IMR-90 (cell line): ENCODE measurements at regions not wholly inside any gene's neighbourhood (a gene's known extent, or its start where the extent isn't known, plus 50 kb on each side); places are given as distances from the start of the nearest gene placed in this dataset.

ENCODE experiments used
- ATAC-seq: fragments of 200-7000 bp; cut with Tn5 transposase; 2 replicates; pipeline ENCODE4 v1.9.1; 2020; ENCODE audit warnings: low read depth, mild to moderate bottlenecking, moderate library complexity
- BruUV-seq: library from RNA; stranded (reverse); fragments of 400-500 nt; replicated peaks from 2 replicates; lab custom pipeline; 2021; lab: Mats Ljungman, UMichigan
- CTCF ChIA-PET: fragments of 300-600 bp; formaldehyde crosslinking; extraction: SDS; loops from one replicate; lab custom pipeline; 2021; ENCODE audit warnings: antibody characterized with exemption; lab: Yijun Ruan, JAX
- POLR2A ChIA-PET: fragments of 300-600 bp; sonication (Branson Sonifier 250); formaldehyde crosslinking; loops from one replicate; lab custom pipeline; 2022; ENCODE audit warnings: antibody characterized with exemption; ENCODE audit not compliant: unreplicated experiment; lab: Charles Lee
- DNase-seq: peaks from one replicate; pipeline ENCODE4 v3.0.0; 2013
- H2AFZ ChIP-seq: replicated peaks from 2 replicates; pipeline ENCODE3; 2013; ENCODE audit warnings: low read length, mild to moderate bottlenecking; ENCODE audit not compliant: poor library complexity
- H2AK5ac ChIP-seq: 2 replicates; pipeline ENCODE4 v1.6.1; 2013; ENCODE audit warnings: low read depth, low read length, inconsistent platforms
- H2AK9ac ChIP-seq: replicated peaks from 2 replicates; pipeline ENCODE3; 2013; ENCODE audit warnings: mild to moderate bottlenecking, low read depth, low read length, moderate library complexity; ENCODE audit not compliant: poor library complexity
- H2BK120ac ChIP-seq: 2 replicates; pipeline ENCODE4 v1.6.1; 2013; ENCODE audit warnings: low read depth, low read length, inconsistent platforms
- H2BK15ac ChIP-seq: 3 replicates; pipeline ENCODE4 v1.6.1; 2013; ENCODE audit warnings: low read depth, low read length, inconsistent platforms
- H2BK20ac ChIP-seq: 2 replicates; pipeline ENCODE4 v1.6.1; 2013; ENCODE audit warnings: low read depth, mild to moderate bottlenecking, inconsistent platforms, low read length, moderate library complexity
- H2BK5ac ChIP-seq: 2 replicates; pipeline ENCODE4 v1.6.1; 2013; ENCODE audit warnings: mild to moderate bottlenecking, low read depth, low read length, inconsistent platforms; ENCODE audit not compliant: poor library complexity, severe bottlenecking
- H3K14ac ChIP-seq: replicated peaks from 2 replicates; pipeline ENCODE4 v1.6.1; 2013; ENCODE audit warnings: low read depth, low read length, inconsistent platforms
- H3K18ac ChIP-seq: 2 replicates; pipeline ENCODE4 v1.6.1; 2013; ENCODE audit warnings: low read depth, low read length, control low read depth
- H3K23ac ChIP-seq: 2 replicates; pipeline ENCODE4 v1.6.1; 2013; ENCODE audit warnings: low read depth, low read length, inconsistent platforms
- H3K27ac ChIP-seq: 2 replicates; pipeline ENCODE4 v1.5.1; 2013; ENCODE audit warnings: mild to moderate bottlenecking, control low read depth, low read length; ENCODE audit not compliant: insufficient read depth
- H3K27me3 ChIP-seq: 2 replicates; pipeline ENCODE4 v1.6.1; 2013; ENCODE audit warnings: low read length; ENCODE audit not compliant: control insufficient read depth, insufficient read depth
- H3K36me3 ChIP-seq: 2 replicates; pipeline ENCODE4 v1.6.1; 2013; ENCODE audit warnings: low read length, mixed read lengths; ENCODE audit not compliant: control insufficient read depth, insufficient read depth
- H3K4ac ChIP-seq: 2 replicates; pipeline ENCODE4 v1.6.1; 2013; ENCODE audit warnings: low read depth, low read length, inconsistent platforms
- H3K4me1 ChIP-seq: 2 replicates; pipeline ENCODE4 v1.6.1; 2013; ENCODE audit warnings: low read length, mixed read lengths; ENCODE audit not compliant: control insufficient read depth, insufficient read depth
- H3K4me2 ChIP-seq: 2 replicates; pipeline ENCODE4 v1.6.1; 2013; ENCODE audit warnings: low read depth, mild to moderate bottlenecking, control low read depth, low read length, moderate library complexity
- H3K4me3 ChIP-seq: 2 replicates; pipeline ENCODE4 v1.5.1; 2013; ENCODE audit warnings: low read depth, mild to moderate bottlenecking, control low read depth, low read length, moderate library complexity; ENCODE audit not compliant: insufficient read depth
- H3K56ac ChIP-seq: 2 replicates; pipeline ENCODE4 v1.6.1; 2013; ENCODE audit warnings: low read length, inconsistent platforms; ENCODE audit not compliant: insufficient read depth; ENCODE audit errors: extremely low read depth
- H3K79me1 ChIP-seq, 2 experiments: 2 replicates each; pipeline ENCODE4 v1.6.1; 2013; ENCODE audit warnings: low read length in 2 of 2, inconsistent platforms in 1 of 2, low read depth in 1 of 2
- H3K9ac ChIP-seq: 2 replicates; pipeline ENCODE4 v1.6.1; 2013; ENCODE audit warnings: low read depth, low read length, control low read depth
- H3K9me1 ChIP-seq: 2 replicates; pipeline ENCODE4 v1.6.1; 2013; ENCODE audit warnings: low read length, inconsistent platforms; ENCODE audit not compliant: insufficient read depth
- H3K9me3 ChIP-seq: 2 replicates; pipeline ENCODE4 v1.6.1; 2013; ENCODE audit warnings: low read length; ENCODE audit not compliant: control insufficient read depth, insufficient read depth
- H4K20me1 ChIP-seq: 2 replicates; pipeline ENCODE4 v1.6.1; 2013; ENCODE audit warnings: low read length, inconsistent platforms; ENCODE audit not compliant: insufficient read depth
- H4K5ac ChIP-seq: 2 replicates; pipeline ENCODE4 v1.6.1; 2013; ENCODE audit warnings: mild to moderate bottlenecking, low read depth, low read length, control low read depth
- H4K8ac ChIP-seq, 2 experiments: 2 replicates each; pipeline ENCODE4 v1.6.1; 2013; ENCODE audit warnings: low read depth in 2 of 2, low read length in 2 of 2, control low read depth in 1 of 2, inconsistent platforms in 1 of 2
- H4K91ac ChIP-seq: 2 replicates; pipeline ENCODE4 v1.6.1; 2013; ENCODE audit warnings: low read depth, low read length, inconsistent platforms; ENCODE audit not compliant: insufficient read depth
- MXI1 ChIP-seq: IDR thresholded peaks from 2 replicates; pipeline ENCODE4 v1.6.1; 2012; ENCODE audit warnings: low read depth, mild to moderate bottlenecking, low read length, moderate library complexity, borderline replicate concordance
- WGBS, 2 experiments: methylation state at CpG; one replicate each; pipeline versions ENCODE4 v1.1.5 to v1.1.7; 2013; ENCODE audit warnings: missing lambda C conversion rate in 2 of 2; ENCODE audit not compliant: insufficient read length in 1 of 2; ENCODE audit errors: extremely low coverage in 2 of 2; 5-methylcytosine and 5-hydroxymethylcytosine counted together
- dilution Hi-C: fragments of 300-500 bp; cut with HindIII; formaldehyde crosslinking; loops from one replicate; pipeline ENCODE4 v1.14.3; 2018; ENCODE audit warnings: low sequenced_read_pairs; ENCODE audit not compliant: unreplicated experiment
- in situ Hi-C: fragments of 300-500 bp; cut with MboI; formaldehyde crosslinking; loops from 3 replicates; pipeline ENCODE4 v1.14.3; 2019; ENCODE audit warnings: low sequenced_read_pairs, inconsistent platforms, mixed read lengths
- intact Hi-C: fragments of 100-400 bp; cut with micrococcal nuclease; formaldehyde crosslinking; loops from 2 replicates; pipeline ENCODE4 v1.10.0; 2022
- TF ChIP-seq, protein P1 (sequence below): fragments of 150-350 bp; IDR thresholded peaks from 2 replicates; pipeline ENCODE4 v1.6.1; 2017; ENCODE audit warnings: mild to moderate bottlenecking, antibody characterized with exemption, low read length, low read depth

DNA sequence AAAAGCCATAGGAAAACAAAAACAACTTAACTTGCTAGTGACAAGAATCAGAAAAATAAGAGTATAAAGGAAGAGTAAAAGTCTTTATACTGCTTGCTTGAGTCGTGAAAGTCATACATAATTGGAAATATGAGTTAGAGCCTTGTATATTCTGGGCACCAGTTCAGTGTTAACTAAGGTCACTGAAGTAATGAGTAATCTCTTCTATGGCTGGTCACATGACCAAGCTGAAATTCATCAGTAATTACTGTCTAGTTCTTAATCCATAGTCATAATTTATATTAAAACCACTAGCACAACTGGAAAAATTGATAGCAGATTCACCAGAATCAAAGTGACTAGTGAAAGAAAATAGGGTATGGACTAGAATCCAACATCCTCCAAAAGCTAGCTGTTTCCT, 84.4 kb upstream of the SLC5A12 start:
- Histone ChIP-seq H3K4me3 (no peak overlapping the region), H4K5ac (no peak overlapping the region), H2AK9ac (no peak overlapping the region), H3K9ac (no peak overlapping the region), H4K20me1 (no peaks in the 10 kb centered on the region), H3K23ac (no peak overlapping the region), H4K91ac (no peak overlapping the region), H3K9me3 (no peaks in the 10 kb centered on the region), H3K56ac (no peak overlapping the region), H2AK5ac (no peak overlapping the region), H3K4me1 (no peaks in the 10 kb centered on the region; the same call in 1 of the 2 replicates), H3K27me3 (no peaks in the 10 kb centered on the region), H2BK5ac (no peak overlapping the region), H3K9me1 (no peaks in the 10 kb centered on the region), H2BK15ac (no peak overlapping the region), H3K14ac (no peak overlapping the region), H2BK120ac (no peak overlapping the region), H4K8ac (no peak overlapping the region), H2AFZ (no peak overlapping the region), H3K4ac (no peak overlapping the region), H3K27ac (no peak overlapping the region), H2BK20ac (no peak overlapping the region), H3K4me2 (no peak overlapping the region), H3K36me3 (no peaks in the 10 kb centered on the region), H3K79me1 (no peaks in the 10 kb centered on the region), H3K18ac (no peak overlapping the region)
- 60% methylated on average over 1 of the region's 1 CpG; no CpG with 5 or more reads in 1 of the 2 experiments for WGBS, 2 experiments
- no TSS peak for BruUV-seq
- TF ChIP-seq, protein P1, sequence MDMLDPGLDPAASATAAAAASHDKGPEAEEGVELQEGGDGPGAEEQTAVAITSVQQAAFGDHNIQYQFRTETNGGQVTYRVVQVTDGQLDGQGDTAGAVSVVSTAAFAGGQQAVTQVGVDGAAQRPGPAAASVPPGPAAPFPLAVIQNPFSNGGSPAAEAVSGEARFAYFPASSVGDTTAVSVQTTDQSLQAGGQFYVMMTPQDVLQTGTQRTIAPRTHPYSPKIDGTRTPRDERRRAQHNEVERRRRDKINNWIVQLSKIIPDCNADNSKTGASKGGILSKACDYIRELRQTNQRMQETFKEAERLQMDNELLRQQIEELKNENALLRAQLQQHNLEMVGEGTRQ = peak; percentile 58
- TF ChIP-seq MXI1 = no peak
- intact Hi-C loops = no loop called here
- POLR2A ChIA-PET = no interaction called here
- dilution Hi-C loops = no loop called here
- CTCF ChIA-PET = no interaction called here
- DNase-seq (peak; percentile 22), ATAC-seq (peak; percentile 65)
- in situ Hi-C loops = no loop called here
